Activated CD8-positive, alpha-beta T cell treated with anti-CD3 and anti-CD28 coated beads for 36 hours (primary cell): ENCODE measurements at regions not wholly inside any gene's neighbourhood (a gene's known extent, or its start where the extent isn't known, plus 50 kb on each side); places are given as distances from the start of the nearest gene placed in this dataset.

Source experiments
- ATAC-seq: fragments of 200-7000 bp; cut with Tn5 transposase; one replicate; pipeline ENCODE4 v1.10.0; 2021; ENCODE audit warnings: mild to moderate bottlenecking, moderate library complexity
- CTCF ChIA-PET: fragments of 350-600 bp; sonication (Branson Sonifier 250); formaldehyde crosslinking; loops from one replicate; lab custom pipeline; 2021; ENCODE audit warnings: antibody characterized with exemption; lab: Charles Lee
- POLR2A ChIA-PET: fragments of 350-600 bp; sonication (Branson Sonifier 250); formaldehyde crosslinking; loops from one replicate; lab custom pipeline; 2021; ENCODE audit warnings: antibody characterized with exemption; lab: Charles Lee
- DNase-seq: peaks from one replicate; pipeline ENCODE4 v3.0.0-alpha.2; 2020
- H3K27ac Mint-ChIP-seq: one replicate; pipeline ENCODE4 v1.8.0; 2021; ENCODE audit warnings: mild to moderate bottlenecking, mixed read lengths
- H3K27me3 Mint-ChIP-seq: one replicate; pipeline ENCODE4 v1.8.0; 2021; ENCODE audit warnings: mixed read lengths
- H3K36me3 Mint-ChIP-seq: one replicate; pipeline ENCODE4 v1.8.0; 2021; ENCODE audit warnings: low read depth, mixed read lengths
- H3K4me1 Mint-ChIP-seq: one replicate; pipeline ENCODE4 v1.8.0; 2021; ENCODE audit warnings: low read depth, mixed read lengths
- H3K4me3 Mint-ChIP-seq: one replicate; pipeline ENCODE4 v1.8.0; 2021; ENCODE audit warnings: mild to moderate bottlenecking, moderate library complexity, mixed read lengths
- H3K9me3 Mint-ChIP-seq: one replicate; pipeline ENCODE4 v1.8.0; 2021; ENCODE audit warnings: mixed read lengths
- intact Hi-C: fragments of 100-400 bp; cut with micrococcal nuclease; formaldehyde crosslinking; loops from one replicate; pipeline ENCODE4 v1.10.0; 2022
- TF ChIP-seq, protein P1 (sequence below): fragments of 200-600 bp; IDR thresholded peaks from one replicate; pipeline ENCODE4 v1.8.0; 2022; ENCODE audit warnings: antibody characterized with exemption, mild to moderate bottlenecking

DNA sequence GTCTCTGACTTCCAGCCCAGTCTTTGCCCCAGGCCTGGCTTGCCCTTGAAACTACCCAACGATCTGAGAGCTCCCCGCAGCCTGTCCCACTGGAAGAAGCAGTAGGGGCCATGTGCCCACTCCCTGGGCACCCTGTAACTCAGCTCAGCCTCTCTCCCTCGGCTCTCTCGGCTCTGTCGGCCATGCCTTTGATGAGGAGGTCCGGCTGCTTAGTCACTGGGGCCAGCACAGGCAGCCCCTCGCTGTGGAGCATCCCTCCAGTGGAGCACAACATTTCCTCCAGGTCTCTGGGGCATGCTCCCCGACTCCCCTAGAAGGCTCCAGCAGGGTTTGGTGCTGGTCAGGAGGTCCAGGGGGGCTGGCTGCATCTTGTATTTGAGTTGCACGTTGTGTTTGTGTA, 83.3 kb upstream of the DISP3 start:
- Mint-ChIP-seq H3K4me1 (peaks cover under 1% of the 10 kb centered on the region), H3K36me3 (no peaks in the 10 kb centered on the region), H3K27me3 (no peaks in the 10 kb centered on the region), H3K27ac (no peak overlapping the region), H3K4me3 (no peak overlapping the region), H3K9me3 (no peaks in the 10 kb centered on the region)
- CTCF ChIA-PET: no interaction called here
- TF ChIP-seq, protein P1, sequence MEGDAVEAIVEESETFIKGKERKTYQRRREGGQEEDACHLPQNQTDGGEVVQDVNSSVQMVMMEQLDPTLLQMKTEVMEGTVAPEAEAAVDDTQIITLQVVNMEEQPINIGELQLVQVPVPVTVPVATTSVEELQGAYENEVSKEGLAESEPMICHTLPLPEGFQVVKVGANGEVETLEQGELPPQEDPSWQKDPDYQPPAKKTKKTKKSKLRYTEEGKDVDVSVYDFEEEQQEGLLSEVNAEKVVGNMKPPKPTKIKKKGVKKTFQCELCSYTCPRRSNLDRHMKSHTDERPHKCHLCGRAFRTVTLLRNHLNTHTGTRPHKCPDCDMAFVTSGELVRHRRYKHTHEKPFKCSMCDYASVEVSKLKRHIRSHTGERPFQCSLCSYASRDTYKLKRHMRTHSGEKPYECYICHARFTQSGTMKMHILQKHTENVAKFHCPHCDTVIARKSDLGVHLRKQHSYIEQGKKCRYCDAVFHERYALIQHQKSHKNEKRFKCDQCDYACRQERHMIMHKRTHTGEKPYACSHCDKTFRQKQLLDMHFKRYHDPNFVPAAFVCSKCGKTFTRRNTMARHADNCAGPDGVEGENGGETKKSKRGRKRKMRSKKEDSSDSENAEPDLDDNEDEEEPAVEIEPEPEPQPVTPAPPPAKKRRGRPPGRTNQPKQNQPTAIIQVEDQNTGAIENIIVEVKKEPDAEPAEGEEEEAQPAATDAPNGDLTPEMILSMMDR: no peak
- no peak for DNase-seq
- ATAC-seq: no peak
- POLR2A ChIA-PET: no interaction called here
- intact Hi-C loops: no loop called here

DNA sequence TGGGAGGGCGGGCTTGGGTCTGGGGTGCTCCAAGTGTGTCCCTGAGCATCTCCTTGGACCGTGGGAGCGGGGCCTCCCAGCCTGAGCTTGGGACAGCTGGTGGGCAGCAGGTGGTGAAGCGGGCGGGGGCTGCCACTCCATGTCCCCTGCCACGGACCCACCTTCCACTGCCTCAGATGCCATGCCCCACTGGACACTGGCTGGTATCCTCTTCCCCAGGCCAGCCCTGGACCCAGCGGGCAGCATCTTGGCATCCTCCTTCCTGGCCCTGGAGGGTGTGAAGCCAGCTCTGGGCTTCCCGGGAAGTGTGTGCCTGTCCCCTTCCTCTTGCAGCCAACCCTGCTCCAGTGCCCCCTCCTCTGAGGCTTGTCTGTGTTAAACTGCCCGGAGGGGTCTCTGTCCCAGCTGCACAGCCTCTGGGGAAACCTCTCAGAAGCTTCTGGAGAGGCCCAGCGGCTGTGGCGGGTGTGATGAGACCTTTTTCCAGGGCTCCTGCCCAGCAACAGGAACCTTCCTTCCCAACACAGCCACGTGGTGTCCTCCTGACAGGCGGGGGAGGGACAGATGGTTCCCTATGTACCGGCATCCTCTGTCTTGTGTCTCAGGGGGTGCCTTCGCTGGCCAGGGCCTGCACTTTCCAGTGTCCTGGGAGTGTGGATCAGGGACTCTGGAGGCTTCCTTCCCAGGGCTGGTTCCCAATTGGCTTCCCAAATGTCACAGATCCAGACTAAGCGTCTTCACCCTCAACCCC, 81.6 kb upstream of the DISP3 start:
- TF ChIP-seq, protein P1: no peak
- Mint-ChIP-seq H3K27me3 (no peaks in the 10 kb centered on the region), H3K4me3 (no peak overlapping the region), H3K36me3 (no peaks in the 10 kb centered on the region), H3K9me3 (no peaks in the 10 kb centered on the region), H3K27ac (no peak overlapping the region), H3K4me1 (peaks cover 3% of the 10 kb centered on the region)
- intact Hi-C loops: no loop called here
- ATAC-seq (no peak), DNase-seq (no peak)
- ChIA-PET POLR2A (no interaction called here), CTCF (no interaction called here)

DNA sequence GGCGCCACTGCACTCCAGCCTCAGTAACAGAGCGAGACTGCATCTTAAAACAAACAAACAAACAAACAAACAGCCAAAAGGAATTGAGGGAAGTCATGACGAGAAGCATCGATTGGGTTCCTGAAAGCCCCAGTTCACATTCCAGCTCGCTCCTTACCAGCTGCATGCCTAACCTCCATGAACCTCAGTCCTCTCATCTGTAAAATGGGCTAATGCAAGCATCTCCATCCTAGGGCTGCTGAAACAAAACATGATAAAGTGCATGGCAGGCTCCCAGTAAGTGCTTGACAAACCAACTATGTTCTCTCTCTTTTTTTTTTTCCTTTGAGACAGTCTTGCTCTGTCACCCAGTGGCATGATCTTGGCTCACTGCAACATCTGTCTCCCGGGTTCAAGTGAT, 79.7 kb upstream of the DISP3 start:
- peaks cover 2% of the 10 kb centered on the region for H3K27me3 Mint-ChIP-seq
- POLR2A ChIA-PET: no interaction called here
- DNase-seq: no peak
- no peak overlapping the region for H3K4me3 Mint-ChIP-seq
- intact Hi-C loops: no loop called here
- H3K9me3 Mint-ChIP-seq: peaks cover 2% of the 10 kb centered on the region
- H3K36me3 Mint-ChIP-seq: no peaks in the 10 kb centered on the region
- TF ChIP-seq, protein P1: no peak
- ATAC-seq: no peak
- no peak overlapping the region for H3K27ac Mint-ChIP-seq
- CTCF ChIA-PET: no interaction called here
- H3K4me1 Mint-ChIP-seq: peaks cover 3% of the 10 kb centered on the region

DNA sequence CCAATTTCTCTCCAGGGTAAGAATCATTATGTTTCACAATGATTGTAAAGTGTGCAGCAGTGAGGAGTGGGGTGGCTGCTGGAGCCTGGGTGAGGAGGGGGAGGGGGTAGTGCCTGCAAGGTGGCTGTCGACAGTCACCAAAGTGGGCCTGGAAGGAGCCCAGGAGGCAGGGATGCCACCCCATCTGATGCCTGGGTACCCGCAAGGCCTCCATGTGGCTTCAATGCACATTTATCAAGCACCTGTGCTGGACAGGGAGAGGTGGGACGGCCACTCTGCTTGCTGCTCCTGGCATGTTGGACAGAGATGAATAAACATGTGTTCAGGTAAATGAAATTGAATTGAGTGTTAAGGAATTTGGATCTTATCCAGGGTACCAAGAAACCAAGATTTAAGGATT, 78.8 kb upstream of the DISP3 start:
- TF ChIP-seq, protein P1: no peak
- no peaks in the 10 kb centered on the region for H3K36me3 Mint-ChIP-seq
- H3K4me3 Mint-ChIP-seq: no peak overlapping the region
- H3K27me3 Mint-ChIP-seq: peaks cover 4% of the 10 kb centered on the region
- peaks cover 4% of the 10 kb centered on the region for H3K4me1 Mint-ChIP-seq
- intact Hi-C loops: no loop called here
- DNase-seq (no peak), ATAC-seq (no peak)
- POLR2A ChIA-PET: interaction anchor here (0.6 kb wide), 1 partner anchor 97 kb away, joined by 3 read pairs; no protein-coding TSS in a partner anchor
- CTCF ChIA-PET: interaction anchor here (1.0 kb wide), 1 partner anchor 10 kb away, joined by 4 read pairs; no protein-coding TSS in a partner anchor
- H3K27ac Mint-ChIP-seq: no peak overlapping the region
- H3K9me3 Mint-ChIP-seq: peaks cover 3% of the 10 kb centered on the region

DNA sequence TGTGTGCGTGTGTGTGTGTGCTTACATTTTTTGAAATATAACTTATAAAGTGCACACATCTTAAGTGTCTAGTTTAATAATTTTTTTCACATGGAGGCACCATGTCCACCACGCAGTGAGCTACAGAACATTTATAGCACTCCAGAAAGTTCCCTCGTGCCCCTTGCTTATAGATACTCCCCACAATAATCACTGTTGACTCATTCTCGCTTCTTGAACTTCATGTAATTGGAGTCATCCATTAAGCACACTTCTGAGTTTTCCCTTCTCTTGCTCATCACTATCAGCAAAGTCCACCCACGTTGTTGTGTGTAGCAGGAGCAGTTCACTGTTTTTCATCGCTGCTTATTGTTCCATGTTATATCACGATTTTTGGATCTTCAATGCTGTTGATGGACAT, 78.4 kb upstream of the DISP3 start:
- Mint-ChIP-seq H3K27ac (no peak overlapping the region), H3K4me1 (peaks cover 5% of the 10 kb centered on the region), H3K9me3 (peaks cover 4% of the 10 kb centered on the region), H3K27me3 (peaks cover 4% of the 10 kb centered on the region), H3K4me3 (no peak overlapping the region), H3K36me3 (no peaks in the 10 kb centered on the region)
- ChIA-PET POLR2A (interaction anchor here (0.6 kb wide), 1 partner anchor 98 kb away, joined by 3 read pairs; no protein-coding TSS in a partner anchor), CTCF (interaction anchor here (1.0 kb wide), 1 partner anchor 9 kb away, joined by 4 read pairs; no protein-coding TSS in a partner anchor)
- TF ChIP-seq, protein P1: no peak
- intact Hi-C loops: no loop called here
- no peak for DNase-seq
- ATAC-seq: no peak
